Inferior parietal cortex (tissue), 1 donor: ENCODE measurements at regions not wholly inside any gene's neighbourhood (a gene's known extent, or its start where the extent isn't known, plus 50 kb on each side); places are given as distances from the start of the nearest gene placed in this dataset.

ENCODE experiments used
- DNase-seq: peaks from one replicate; pipeline ENCODE4 v3.0.0-alpha.2; 2016; ENCODE audit errors: extremely low spot score

GRCh38 chr2:104158191-104158590 lies 695.7 kb upstream of the POU3F3 start:
- DNase-seq = no peak

GRCh38 chr2:104163611-104164130 lies 690.2 kb upstream of the POU3F3 start:
- peak; percentile 35 for DNase-seq

GRCh38 chr2:104164721-104165252 lies 689.1 kb upstream of the POU3F3 start:
- no peak for DNase-seq

GRCh38 chr2:104177179-104177578 lies 676.7 kb upstream of the POU3F3 start:
- DNase-seq = no peak

- no peak for DNase-seq
Measured at GRCh38 chr2:104179644-104180043, 674.3 kb upstream of the POU3F3 start.

GRCh38 chr2:104200533-104201168 lies 653.3 kb upstream of the POU3F3 start:
- no peak for DNase-seq

GRCh38 chr2:104213758-104214157 lies 640.2 kb upstream of the POU3F3 start:
- DNase-seq = no peak

- DNase-seq = no peak
Measured at GRCh38 chr2:104215269-104216161, 638.4 kb upstream of the POU3F3 start.

- DNase-seq = no peak
Measured at GRCh38 chr2:104233591-104233990, 620.3 kb upstream of the POU3F3 start.

- no peak for DNase-seq
Measured at GRCh38 chr2:104236491-104236890, 617.4 kb upstream of the POU3F3 start.

GRCh38 chr2:104240984-104241383 lies 612.9 kb upstream of the POU3F3 start:
- DNase-seq = no peak

GRCh38 chr2:104249629-104250028 lies 604.3 kb upstream of the POU3F3 start:
- DNase-seq = peak; percentile 1

GRCh38 chr2:104250635-104251034 lies 603.3 kb upstream of the POU3F3 start:
- DNase-seq = no peak

GRCh38 chr2:104254017-104254416 lies 599.9 kb upstream of the POU3F3 start:
- DNase-seq = no peak

GRCh38 chr2:104262714-104263113 lies 591.2 kb upstream of the POU3F3 start:
- no peak for DNase-seq

- no peak for DNase-seq
Measured at GRCh38 chr2:104279646-104280045, 574.3 kb upstream of the POU3F3 start.

GRCh38 chr2:104280216-104280615 lies 573.7 kb upstream of the POU3F3 start:
- DNase-seq = no peak

- no peak for DNase-seq
Measured at GRCh38 chr2:104286841-104287240, 567.1 kb upstream of the POU3F3 start.

- DNase-seq = no peak
Measured at GRCh38 chr2:104289651-104290565, 564.0 kb upstream of the POU3F3 start.

- DNase-seq = no peak
Measured at GRCh38 chr2:104290566-104290891, 563.4 kb upstream of the POU3F3 start.

GRCh38 chr2:104312684-104313083 lies 541.2 kb upstream of the POU3F3 start:
- no peak for DNase-seq
